Cardiac septum (tissue), 1 donor: ENCODE measurements at regions not wholly inside any gene's neighbourhood (a gene's known extent, or its start where the extent isn't known, plus 50 kb on each side); places are given as distances from the start of the nearest gene placed in this dataset.
"Not testable (repeated sequence)": the region's sequence is repeated elsewhere in the genome, so short reads cannot be mapped to it uniquely, and the experiment has no call there.

ENCODE experiments used
- DNase-seq: peaks from one replicate; pipeline ENCODE4 v3.0.0-alpha.2; 2020; ENCODE audit warnings: low spot score
- intact Hi-C: fragments of 100-400 bp; cut with DNase I; formaldehyde crosslinking; loops from one replicate; pipeline ENCODE4 v1.14.0; 2022
- donor health status: DM: no; HTN: no; CAD: no.

- DNase-seq: no peak
Observed at GRCh38 chr12:68420225-68421010, 88.3 kb upstream of the MDM1 start.

GRCh38 chr12:68422159-68422558, 90.0 kb upstream of the MDM1 start:
- DNase-seq: no peak
- intact Hi-C loops: no loop called here

More at GRCh38 chr12:68420225-68421010, 88.3 kb upstream of the MDM1 start:
- intact Hi-C loops: no loop called here

DNA sequence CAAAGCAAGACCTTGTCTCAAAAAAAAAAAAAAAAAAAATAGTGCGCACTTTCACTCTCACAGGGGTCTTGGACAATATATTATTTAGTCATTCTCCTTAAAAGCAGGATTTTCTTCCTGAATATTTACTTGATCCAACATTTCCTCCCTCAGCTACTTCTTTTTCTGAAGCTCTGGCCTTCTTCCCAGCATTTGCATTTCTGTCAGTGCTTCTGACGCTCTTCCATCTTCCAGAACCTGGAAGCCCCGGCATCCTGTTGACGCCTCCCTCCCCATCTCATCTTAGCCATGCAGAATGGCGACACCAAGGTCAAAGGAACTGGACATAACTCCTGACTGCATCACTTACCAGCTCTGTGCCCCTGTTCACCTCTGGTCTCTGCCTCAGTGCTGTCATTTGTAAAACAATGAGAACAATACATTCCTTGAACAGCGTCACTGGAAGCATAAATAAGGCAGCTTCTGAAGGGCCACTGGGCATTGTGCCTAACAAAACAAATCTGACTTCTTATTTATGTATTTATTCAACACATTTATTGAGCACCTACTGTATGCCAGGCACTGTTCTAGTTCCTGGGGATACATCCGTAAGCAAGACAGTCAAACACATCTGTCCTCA, 90.9 kb upstream of the MDM1 start:
- DNase-seq: no peak
- intact Hi-C loops: no loop called here

GRCh38 chr12:68425998-68426397, 93.8 kb upstream of the MDM1 start:
- no peak for DNase-seq
- intact Hi-C loops: no loop called here

- intact Hi-C loops: no loop called here
- no peak for DNase-seq
Observed at GRCh38 chr12:68428211-68428610, 96.0 kb upstream of the MDM1 start.

DNA sequence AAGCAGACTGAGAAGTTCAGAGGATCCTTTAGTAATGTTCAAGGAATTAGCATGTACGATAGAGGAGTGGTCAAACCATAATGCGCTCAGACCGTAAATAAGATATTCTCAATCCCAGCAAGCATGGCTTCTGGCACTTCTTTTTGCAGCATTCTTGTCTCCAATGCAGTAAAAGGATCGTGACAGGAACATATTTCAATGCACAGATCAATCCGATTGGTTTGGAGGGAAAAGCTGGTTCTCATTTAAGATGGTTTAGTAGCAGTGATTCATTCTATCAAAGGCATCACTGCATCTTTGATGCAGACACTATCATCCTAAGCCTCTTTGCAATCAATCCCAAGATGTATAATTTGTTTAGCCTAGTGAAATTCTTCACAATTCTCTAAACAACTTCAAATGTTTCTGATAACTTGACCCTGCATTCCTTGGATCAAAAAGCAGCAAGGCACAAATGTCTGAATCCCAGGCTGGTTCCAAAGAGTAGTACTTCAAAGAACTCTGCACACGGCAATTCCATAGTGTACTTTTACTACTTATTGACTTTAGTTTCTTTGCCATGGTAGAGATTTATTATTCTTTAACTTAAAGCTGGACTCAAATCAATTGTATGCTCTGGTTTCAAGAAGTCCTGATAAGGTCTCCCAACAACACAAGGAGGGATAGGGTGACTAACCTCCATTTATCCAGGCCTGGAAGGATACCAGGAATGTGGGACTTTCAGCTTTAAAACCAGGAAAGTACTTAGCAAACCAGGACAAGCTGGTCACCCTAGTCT, 96.8 kb upstream of the MDM1 start:
- DNase-seq: no peak
- intact Hi-C loops: no loop called here

DNA sequence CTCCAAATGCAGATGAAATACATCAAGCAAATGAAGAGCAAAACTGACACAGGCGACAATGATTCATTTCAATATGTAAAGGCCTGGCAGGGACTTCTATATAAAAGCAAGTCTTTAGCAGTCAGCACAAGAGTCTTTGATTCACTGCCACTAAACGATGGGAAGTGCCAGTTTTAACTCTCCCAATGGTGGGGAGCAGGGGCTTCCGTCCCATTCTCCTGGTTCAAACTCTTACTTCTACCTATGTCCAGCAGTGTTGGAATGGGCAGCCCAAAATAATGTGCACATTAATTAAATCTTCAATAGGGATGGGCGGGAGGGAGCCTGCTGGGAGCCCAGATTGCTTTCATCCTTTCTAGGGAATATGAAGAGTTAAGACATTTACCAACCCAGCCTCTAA, 97.5 kb upstream of the MDM1 start:
- DNase-seq: no peak
- intact Hi-C loops: no loop called here

GRCh38 chr12:68431786-68432185, 99.6 kb upstream of the MDM1 start:
- intact Hi-C loops: no loop called here

GRCh38 chr12:68432622-68433021, 100.5 kb upstream of the MDM1 start:
- DNase-seq: no peak
- intact Hi-C loops: no loop called here

More at GRCh38 chr12:68431786-68432185, 99.6 kb upstream of the MDM1 start:
- DNase-seq: no peak

GRCh38 chr12:68434391-68435298, 102.5 kb upstream of the MDM1 start:
- intact Hi-C loops: no loop called here
- DNase-seq: no peak

GRCh38 chr12:68435299-68435637, 103.1 kb upstream of the MDM1 start:
- intact Hi-C loops: no loop called here

DNA sequence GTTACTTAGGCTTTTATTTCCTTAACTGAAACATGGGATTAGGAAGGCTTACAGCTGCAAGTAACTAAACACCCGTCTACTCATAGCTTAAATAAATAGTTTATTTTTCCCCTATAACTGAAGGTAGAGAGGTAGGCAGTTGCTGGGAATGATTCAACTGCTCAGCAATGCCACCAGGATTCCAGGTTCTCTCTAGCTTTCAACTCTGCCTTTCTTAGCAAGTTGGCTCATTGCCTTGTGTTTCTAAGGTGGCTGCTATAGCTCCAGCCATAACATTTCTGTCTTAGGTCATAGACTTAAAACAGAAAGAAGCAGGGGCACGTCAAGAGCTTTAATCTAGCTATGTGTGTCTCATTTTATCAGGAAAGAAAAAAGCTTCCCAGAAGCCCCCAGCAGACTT, 103.7 kb upstream of the MDM1 start:
- DNase-seq: no peak
- intact Hi-C loops: no loop called here

More at GRCh38 chr12:68435299-68435637, 103.1 kb upstream of the MDM1 start:
- DNase-seq: no peak

GRCh38 chr12:68438601-68439000, 106.4 kb upstream of the MDM1 start:
- intact Hi-C loops: no loop called here
- DNase-seq: no peak

DNA sequence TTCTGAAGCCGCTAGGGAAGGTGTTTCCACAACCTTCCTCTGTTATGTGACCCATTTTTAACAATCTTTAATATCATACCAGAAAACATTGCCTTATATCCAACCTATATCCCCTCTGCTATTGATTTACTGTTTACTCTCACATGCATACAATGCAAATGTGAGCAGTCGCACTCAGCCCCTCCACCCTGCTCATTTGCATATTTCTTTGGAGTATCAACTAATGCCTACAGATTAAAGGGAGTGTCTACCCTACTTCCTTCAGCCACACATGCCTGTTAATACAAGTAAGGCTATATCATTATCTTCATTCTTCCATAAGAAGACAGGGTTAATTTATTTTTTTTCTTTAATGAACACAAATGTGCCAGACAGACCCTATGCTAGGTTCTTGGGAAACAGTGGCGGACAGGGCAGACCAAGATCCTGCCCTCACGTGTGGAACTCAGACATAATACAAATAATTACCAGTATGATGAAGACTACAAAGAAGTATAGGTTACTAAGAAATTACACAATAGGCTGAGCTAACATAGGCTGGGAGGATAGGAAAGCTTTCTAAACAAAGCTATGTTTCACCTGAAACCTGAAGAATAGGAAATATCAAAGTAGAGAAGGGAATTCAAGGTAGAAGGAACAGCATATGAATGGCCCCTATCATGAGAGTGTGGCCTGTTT, 107.3 kb upstream of the MDM1 start:
- intact Hi-C loops: no loop called here
- no peak for DNase-seq

DNA sequence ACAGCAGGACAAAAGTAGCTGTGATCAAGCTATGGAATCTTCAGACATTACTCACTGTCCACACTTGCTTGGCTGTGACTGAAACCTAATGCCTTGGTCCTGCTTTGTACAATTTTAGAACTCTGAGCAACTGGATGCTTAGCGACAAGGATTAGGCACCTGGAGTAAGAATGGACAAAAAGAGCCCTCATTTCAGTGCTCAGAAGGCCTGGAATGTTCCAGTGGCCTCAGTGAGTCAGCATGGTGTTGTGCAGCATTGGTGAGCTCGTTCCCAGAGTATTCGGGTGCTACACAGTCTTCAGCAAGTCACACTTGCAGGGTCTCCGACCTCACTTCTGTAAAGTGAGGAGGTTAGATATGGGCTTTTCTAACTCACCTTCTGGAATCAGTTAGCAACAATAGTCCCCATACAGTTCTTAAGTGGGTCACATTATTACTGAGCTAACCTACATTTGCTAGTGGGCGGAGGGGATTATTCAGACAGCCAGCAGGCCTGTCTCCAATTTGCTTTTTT, 108.0 kb upstream of the MDM1 start:
- intact Hi-C loops: no loop called here
- no peak for DNase-seq

DNA sequence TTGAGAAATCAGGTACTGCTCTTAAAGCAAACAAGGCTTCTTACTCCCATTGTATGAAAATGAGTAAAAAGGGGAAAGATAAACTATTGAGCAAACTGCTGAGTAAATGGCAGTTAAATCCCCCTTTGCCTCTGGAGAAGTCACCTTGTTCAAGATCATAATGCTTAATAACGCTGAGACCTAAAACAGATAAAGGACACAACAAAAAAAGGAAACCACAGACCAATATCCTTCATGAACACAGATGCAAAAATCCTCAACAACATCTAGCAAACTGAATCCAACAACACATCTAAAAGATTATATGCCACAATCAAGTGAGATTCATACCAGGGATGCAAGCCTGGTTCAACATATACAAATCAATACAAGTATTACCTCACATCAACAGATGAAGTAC, 109.0 kb upstream of the MDM1 start:
- no peak for DNase-seq
- intact Hi-C loops: no loop called here

- intact Hi-C loops, DNase-seq: not testable (repeated sequence)
Observed at GRCh38 chr12:68442353-68442972, 110.3 kb upstream of the MDM1 start.

- intact Hi-C loops: not testable (repeated sequence)
Observed at GRCh38 chr12:68443695-68444094, 111.5 kb upstream of the MDM1 start.

More at GRCh38 chr12:68443695-68444094, 111.5 kb upstream of the MDM1 start:
- DNase-seq: not testable (repeated sequence)
